Breast epithelium (tissue), 3 donors: ENCODE measurements at regions not wholly inside any gene's neighbourhood (a gene's known extent, or its start where the extent isn't known, plus 50 kb on each side); places are given as distances from the start of the nearest gene placed in this dataset.

Experiments
- POLR2A ChIP-seq: fragments of 450-650 bp; IDR thresholded peaks from one replicate; pipeline ENCODE4 v1.6.1; 2016; ENCODE audit warnings: antibody characterized with exemption, mild to moderate bottlenecking, moderate library complexity
- POLR2AphosphoS5 ChIP-seq, 3 donors: sonication (generic); formaldehyde crosslinking; IDR thresholded peaks; one replicate each; pipeline ENCODE4 v1.6.1; 2017; ENCODE audit warnings: antibody characterized with exemption in 3 of 3
- TF ChIP-seq, protein P1 (sequence below), 3 donors: fragments of 450-650 bp; IDR thresholded peaks; one replicate each; pipeline ENCODE4 v1.5.1; 2016 to 2017; ENCODE audit warnings: antibody characterized with exemption in 3 of 3, mild to moderate bottlenecking in 3 of 3, moderate library complexity in 3 of 3

DNA sequence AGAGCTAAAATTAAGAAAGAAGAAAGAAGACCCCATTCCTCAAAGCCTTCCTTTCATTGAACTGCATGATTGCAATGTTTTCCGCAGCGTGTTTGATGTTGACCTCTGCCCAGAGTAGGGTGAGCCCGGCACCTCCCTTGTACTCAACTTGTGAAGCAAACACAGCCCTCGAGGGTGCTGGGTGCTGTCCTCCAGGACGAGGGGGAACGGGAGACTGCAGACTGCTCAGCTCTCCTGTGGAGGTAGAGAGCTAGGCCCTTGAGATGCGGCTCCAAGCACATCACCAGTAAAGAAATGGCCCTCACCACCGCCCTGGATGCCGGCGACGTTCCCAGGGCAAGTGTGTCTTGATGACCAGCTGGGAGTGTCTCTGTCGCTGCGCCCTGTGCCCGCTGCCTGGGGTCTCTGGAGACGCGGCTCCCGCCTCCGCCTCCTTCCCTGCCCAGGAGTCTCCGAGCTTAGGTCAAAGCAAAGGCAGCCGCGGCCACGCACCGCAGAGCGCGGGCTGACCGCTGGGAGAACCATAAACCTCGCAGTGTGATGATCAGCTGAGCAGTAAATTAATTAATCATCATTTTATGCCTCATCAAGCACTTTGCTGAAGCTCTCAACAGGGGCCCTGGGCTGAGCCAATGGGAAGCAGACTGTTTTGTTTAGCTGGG is 108.7 kb downstream of the IRX2 start:
- TF ChIP-seq, protein P1, sequence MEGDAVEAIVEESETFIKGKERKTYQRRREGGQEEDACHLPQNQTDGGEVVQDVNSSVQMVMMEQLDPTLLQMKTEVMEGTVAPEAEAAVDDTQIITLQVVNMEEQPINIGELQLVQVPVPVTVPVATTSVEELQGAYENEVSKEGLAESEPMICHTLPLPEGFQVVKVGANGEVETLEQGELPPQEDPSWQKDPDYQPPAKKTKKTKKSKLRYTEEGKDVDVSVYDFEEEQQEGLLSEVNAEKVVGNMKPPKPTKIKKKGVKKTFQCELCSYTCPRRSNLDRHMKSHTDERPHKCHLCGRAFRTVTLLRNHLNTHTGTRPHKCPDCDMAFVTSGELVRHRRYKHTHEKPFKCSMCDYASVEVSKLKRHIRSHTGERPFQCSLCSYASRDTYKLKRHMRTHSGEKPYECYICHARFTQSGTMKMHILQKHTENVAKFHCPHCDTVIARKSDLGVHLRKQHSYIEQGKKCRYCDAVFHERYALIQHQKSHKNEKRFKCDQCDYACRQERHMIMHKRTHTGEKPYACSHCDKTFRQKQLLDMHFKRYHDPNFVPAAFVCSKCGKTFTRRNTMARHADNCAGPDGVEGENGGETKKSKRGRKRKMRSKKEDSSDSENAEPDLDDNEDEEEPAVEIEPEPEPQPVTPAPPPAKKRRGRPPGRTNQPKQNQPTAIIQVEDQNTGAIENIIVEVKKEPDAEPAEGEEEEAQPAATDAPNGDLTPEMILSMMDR (IDR thresholded peaks at IDR 0.05): no peak
- no peak for TF ChIP-seq POLR2AphosphoS5 (IDR thresholded peaks at IDR 0.05)
- TF ChIP-seq POLR2A: no peak
